SK-N-SH treated with all-trans-retinoic acid at 6 μM for 48 hours (cell line): ENCODE measurements at regions not wholly inside any gene's neighbourhood (a gene's known extent, or its start where the extent isn't known, plus 50 kb on each side); places are given as distances from the start of the nearest gene placed in this dataset.

Experiments
- CREB5 ChIP-seq: fragments of 250-450 bp; sonication (Bioruptor Pico); IDR thresholded peaks from 2 replicates; pipeline ENCODE4 v1.5.1; 2020; ENCODE audit warnings: low read depth, mild to moderate bottlenecking, moderate library complexity
- PATZ1 ChIP-seq: fragments of 250-450 bp; sonication (Bioruptor Pico); IDR thresholded peaks from 2 replicates; pipeline ENCODE4 v1.8.0; 2020; ENCODE audit warnings: mild to moderate bottlenecking, moderate library complexity, borderline replicate concordance
- TOX ChIP-seq: fragments of 250-450 bp; sonication (Bioruptor Pico); IDR thresholded peaks from 2 replicates; pipeline ENCODE4 v1.8.0; 2021; ENCODE audit warnings: mild to moderate bottlenecking, moderate library complexity, borderline replicate concordance
- ZC3H10 ChIP-seq: fragments of 250-450 bp; sonication (Bioruptor Pico); IDR thresholded peaks from 2 replicates; pipeline ENCODE4 v1.5.1; 2021; ENCODE audit warnings: mild to moderate bottlenecking, moderate library complexity
- TF ChIP-seq, protein P1 (sequence below): fragments of 250-450 bp; sonication (Bioruptor Pico); IDR thresholded peaks from 2 replicates; pipeline ENCODE4 v1.8.0; 2021; ENCODE audit warnings: low read depth, mild to moderate bottlenecking, moderate library complexity, borderline replicate concordance

- TF ChIP-seq PATZ1 (CRISPR knock-in tag), result no peak
- TF ChIP-seq TOX (CRISPR knock-in tag), result no peak
- TF ChIP-seq ZC3H10 (CRISPR knock-in tag), result no peak
- no peak for TF ChIP-seq CREB5 (CRISPR knock-in tag)
- TF ChIP-seq, protein P1, sequence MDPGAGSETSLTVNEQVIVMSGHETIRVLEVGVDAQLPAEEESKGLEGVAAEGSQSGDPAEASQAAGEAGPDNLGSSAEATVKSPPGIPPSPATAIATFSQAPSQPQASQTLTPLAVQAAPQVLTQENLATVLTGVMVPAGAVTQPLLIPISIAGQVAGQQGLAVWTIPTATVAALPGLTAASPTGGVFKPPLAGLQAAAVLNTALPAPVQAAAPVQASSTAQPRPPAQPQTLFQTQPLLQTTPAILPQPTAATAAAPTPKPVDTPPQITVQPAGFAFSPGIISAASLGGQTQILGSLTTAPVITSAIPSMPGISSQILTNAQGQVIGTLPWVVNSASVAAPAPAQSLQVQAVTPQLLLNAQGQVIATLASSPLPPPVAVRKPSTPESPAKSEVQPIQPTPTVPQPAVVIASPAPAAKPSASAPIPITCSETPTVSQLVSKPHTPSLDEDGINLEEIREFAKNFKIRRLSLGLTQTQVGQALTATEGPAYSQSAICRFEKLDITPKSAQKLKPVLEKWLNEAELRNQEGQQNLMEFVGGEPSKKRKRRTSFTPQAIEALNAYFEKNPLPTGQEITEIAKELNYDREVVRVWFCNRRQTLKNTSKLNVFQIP (CRISPR knock-in tag), result no peak
Measured at GRCh38 chr3:181512787-181513186, 198.9 kb upstream of the SOX2 start.
